NOMO-1 (cell line): ENCODE measurements at regions not wholly inside any gene's neighbourhood (a gene's known extent, or its start where the extent isn't known, plus 50 kb on each side); places are given as distances from the start of the nearest gene placed in this dataset.
"Not testable (repeated sequence)": the region's sequence is repeated elsewhere in the genome, so short reads cannot be mapped to it uniquely, and the experiment has no call there.

Experiments
- DNase-seq, 2 experiments: peaks; one replicate each; lab custom pipeline; 2025; ENCODE audit not compliant: unreplicated experiment in 2 of 2; lab: John Stamatoyannopoulos, UW

DNA sequence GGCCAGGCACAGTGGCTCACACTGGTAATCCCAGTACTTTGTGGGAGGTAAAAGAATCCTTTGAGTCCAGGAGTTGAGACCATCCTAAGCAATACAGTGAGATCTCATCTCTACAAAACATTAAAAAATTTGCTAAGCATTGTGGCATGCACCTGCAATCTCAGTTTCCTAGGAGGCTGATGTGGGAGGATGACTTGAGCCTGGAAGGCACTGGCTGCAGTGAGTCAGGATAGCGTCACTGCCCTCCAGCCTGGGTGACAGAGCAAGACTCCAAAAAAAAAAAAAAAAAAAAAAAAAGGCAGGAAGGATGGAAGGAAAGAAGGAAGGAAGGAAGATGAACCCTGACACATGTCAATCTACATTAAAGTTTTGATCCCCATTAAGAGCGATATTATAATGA lies 1452.2 kb upstream of the ACO1 start:
- DNase-seq: no peak

DNA sequence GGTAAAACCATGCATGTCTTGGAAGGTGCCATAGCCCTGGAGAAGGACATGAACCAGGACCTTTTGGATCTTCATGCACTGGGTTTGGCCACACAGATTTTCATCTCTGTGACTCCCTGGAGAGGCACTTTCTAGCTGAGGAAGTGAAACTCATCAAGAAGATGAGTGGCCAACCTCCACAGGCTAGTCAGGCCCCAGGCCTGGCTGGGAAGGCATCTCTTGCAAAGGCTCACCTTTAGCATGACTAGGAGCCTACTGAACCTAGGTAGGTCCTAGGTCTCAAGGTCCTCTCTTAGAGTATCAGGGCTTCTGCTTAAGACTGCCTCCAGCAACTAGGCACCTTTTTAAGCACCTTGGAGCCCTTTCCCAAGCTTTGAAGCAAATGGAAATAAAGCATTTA lies 1448.7 kb upstream of the ACO1 start:
- DNase-seq: no peak

DNA sequence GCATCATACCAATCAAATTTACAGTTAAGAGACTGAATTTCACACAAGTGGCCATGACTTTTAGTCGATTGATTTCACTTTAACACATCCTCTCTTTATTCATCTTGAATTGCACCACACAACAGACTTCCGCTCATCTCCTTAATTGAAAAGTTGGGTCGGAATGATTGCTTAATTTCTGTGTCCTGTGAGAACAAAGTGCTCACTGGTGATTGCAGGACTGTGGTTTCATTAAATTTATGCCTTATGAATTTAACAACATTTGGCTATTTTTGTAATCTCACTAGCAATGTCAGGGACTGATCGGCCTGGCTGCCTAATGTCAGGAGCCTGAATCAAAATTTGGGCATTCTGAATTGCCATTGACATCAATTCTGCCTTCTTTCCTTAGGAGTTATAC lies 1447.3 kb upstream of the ACO1 start:
- no peak for DNase-seq

DNA sequence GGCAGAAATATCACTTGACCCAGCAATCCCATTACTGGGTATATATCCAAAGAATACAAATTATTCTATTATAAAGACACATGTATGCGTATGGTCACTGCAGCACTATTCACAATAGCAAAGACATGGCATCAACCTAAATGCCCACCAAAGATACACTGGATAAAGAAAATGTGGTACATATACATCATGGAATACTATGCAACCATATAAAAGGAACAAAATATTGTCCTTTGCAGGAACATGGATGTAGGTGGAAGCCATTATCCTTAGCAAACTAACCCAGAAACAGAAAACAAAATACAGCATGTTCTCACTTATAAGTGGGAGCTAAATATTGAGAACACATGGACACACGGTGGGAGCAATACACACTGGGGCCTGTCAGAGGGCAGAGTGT lies 1441.6 kb upstream of the ACO1 start:
- DNase-seq: not testable (repeated sequence)

DNA sequence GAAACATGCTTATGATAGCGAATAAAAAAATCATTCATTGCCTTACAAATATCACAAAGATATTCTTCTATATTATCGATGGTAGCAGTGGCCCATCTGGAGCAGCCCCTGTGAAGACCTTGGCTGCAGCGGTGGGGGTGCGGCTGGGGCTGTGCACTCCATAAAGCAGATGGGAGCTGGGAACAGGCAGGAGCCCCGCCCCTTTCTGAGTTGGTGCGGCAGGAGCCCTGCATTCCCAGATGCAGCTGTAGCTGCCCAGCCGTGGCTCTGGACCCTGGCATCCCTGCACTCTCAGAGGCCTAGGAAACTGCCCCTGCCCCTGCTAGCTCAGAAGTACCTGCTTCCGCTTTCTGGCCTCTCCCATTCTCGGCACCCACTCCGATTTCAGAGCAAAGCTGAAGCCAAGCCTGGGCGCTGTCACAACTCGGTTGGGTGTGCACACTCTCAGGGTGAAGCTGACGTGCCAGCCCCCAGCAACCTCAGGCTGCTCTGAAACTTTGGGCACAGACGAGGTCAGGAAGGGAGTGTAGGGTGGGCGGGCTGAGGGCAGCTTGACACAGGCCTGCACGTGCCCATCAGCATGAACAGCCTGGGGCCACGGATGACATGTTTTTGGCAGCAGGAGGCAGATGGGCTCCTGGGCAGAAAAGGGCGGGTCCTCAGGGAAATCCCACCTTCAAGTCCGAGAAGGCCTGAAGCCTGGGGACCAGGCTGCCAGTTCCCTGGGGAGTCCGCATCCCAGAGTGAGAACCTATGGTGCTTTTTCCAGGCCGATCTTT lies 1440.8 kb upstream of the ACO1 start:
- DNase-seq: no peak

DNA sequence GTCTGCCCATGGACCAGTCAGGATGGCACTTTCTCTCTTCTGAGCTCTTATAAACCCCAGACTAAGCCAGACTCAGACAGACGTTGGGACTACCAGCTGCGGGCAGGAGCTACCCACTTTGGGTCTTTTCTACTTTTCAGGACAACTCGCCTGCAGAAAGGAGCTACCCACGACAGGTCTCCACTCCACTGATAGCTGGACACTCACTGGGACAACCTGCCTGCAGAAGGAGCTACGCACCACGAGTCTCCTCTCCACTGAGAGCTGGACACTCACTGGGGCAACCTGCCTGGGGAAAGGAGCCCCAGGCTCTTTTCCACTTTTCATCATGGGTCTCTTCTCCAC lies 1440.2 kb upstream of the ACO1 start:
- no peak for DNase-seq

DNA sequence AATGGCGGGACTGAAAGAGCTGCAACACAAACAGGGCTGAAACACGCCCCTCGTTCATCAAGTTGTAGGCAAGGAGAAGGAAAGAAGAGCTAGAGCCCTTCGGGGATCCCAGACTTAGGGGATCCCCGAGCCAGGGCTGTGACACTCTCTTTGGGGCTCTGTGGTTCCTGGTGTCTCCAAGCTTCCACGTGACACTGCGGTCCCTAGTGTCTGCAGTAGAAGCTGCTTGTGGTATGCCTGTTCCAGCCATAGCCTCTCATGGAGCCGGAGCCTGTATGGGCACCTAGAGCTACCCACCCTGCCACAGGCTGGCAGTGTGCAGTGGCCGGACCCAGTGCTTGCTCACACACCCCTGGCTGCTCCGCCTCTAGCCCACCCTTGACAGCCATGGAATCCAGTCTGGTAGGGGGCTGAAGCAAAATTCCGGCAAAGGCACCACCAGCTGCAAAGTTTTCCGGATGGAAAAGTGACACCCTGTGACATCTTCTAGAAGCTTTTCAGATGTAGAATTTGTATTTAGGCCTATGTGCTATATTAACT lies 1439.6 kb upstream of the ACO1 start:
- DNase-seq: no peak

DNA sequence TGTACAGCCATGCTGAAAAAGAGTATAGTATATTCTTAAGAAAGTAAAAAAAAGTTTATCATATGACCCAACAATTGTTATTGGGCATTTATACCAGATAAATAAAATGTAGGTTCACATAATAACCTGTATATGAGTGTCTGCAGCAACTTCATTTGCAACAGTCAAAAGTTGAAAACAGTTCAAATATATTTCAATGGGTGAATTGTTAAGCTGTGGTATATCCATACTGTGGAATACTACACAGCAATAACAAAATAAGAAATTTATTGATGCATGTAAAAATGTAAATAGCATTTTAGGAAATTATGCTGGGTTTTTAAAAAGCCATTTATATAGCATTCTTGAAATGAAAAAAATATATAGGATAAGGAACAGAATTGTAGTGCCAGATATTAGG lies 1420.1 kb upstream of the ACO1 start:
- DNase-seq: no peak

DNA sequence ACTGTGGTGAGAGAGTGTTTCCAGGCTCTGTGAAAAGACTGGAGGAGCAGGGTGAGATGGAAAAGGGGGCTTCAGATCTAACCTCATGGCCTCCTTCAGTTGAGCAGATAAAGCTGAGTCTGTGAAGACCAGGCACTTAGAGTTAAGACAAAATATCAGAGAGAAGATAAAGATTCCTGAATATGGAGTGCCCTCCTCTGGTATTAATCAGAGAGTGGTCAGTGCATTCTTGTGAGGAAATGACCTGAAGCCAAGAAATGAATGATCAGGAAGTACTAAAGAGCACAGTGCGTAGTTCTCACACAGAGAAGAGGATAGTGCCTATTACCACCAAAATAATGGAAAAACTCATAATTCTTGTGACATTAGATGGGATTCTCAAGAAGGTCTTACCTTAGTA lies 1417.0 kb upstream of the ACO1 start:
- no peak for DNase-seq

DNA sequence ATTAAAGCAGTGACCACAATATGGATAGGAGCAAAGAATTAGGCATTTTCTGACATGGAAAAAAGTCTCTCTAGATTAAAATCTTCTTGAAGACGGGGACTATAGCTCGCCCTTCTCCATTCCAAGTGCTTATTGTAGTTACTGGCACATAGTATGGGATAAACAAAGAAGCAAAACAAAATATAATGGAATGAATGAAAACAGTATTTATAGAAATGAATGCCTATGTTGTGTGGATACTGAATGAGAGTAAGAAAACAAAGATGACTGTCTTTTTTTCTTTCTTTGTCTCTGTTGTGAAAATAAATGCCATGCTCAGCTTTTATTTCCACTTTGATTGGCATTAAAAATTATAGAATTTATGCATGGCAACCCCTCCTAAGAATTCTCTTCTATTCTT lies 1414.3 kb upstream of the ACO1 start:
- no peak for DNase-seq

DNA sequence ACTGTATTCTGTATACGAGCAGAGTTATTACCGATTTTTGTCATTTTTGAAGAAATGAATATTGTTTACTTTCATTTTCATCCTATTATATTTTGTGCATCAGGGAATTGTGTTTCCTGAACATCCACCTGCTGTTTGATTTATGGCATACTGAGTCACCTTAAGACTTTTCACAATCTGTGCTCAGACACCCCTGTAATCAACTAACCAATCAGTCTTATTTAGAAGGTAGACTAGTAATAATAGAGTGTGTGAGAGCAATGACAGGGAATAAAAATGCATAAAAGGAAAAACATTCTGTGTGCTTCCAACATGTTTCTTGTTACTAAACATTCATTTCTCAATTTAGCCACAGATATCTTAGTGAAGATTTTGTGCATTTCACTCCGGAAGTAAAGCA lies 1413.6 kb upstream of the ACO1 start:
- no peak for DNase-seq

DNA sequence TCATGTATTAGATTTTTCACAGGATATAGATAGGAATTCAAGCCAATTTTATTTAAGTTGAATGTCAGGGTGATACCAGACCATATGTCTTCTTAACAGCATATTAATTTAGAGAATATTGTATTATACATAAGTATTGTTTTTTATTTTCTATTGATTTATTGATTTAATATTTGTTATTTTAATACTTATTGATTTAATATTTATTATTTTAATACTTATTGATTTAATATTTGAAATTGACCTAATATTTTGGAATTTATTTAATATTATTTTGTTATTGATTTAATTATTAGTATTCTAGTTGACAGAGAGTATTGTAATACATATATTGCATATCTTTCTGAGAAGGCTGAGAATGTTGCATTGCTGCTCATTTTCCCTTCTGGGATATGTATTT lies 1411.8 kb upstream of the ACO1 start:
- DNase-seq: no peak

DNA sequence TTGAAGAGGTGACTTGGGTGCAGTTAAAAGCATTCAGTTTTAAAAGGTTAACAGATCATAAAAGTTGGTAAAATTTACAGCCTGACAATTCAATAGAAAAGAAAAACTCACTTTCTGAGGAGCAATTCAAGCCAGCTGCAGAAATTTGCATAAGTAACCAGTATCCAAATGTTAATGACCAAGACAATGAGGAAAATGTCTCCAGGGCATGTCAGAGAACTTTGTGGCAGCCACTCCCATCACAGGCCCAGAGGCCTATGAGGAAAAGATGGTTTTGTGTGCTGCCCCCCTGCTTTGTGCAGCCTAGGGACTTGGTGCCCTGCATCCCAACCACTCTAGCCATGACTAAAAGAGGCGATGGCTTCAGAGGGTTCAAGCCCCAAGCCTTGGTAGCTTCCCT lies 1406.5 kb upstream of the ACO1 start:
- DNase-seq: no peak

DNA sequence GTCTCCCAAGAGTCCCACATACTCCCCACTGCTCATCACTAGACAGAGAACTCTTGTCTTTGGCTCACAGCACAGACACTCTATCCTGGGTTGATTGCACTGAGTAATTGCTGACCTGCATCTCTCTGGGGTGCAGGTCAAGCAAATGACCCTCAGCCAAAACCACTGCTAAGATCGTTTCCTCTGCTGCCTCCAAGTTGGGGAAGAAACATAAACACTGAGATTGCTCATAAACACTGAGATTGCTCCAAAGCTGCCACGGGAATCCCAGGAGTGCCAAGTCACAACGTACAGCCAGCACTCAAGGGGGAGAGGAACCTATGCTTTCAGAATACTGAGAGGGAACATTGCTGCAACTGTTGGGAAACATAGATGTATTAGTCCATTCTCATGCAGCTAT lies 1402.1 kb upstream of the ACO1 start:
- no peak for DNase-seq

DNA sequence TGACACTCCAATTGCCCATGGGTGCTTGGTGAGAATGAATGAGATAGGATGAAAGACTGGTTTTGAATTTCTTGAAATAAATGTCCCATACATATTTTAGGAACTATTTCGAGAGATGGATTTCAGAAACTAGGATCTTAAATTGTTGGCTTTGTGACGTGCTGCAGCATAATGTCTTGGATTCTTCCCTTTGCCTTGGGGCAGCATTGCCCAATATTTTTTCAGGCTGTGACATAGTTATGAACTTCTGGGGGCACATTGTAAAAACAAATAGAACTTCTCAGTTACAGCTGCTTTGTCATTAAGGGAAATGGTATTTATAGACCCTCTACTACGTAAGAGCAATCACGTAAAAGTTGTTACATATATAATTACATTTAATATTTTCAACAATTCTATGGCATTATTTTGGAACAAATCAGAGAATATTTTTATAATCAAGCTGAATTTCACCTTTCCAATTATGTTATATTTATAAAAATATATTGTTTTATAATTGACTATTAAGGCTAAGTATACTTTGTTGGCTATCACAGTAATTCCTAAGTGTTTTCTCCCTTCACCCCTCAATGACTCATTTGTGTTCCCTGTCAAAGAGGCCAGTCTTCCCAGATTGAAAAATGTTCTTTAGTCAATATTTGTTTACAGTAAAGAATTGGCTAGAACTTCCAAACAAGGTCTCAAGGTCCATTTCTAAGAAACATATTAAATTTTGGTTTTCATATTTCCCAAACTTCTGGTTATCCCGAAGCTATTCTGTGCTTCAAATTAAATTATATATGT lies 1388.3 kb upstream of the ACO1 start:
- no peak for DNase-seq

DNA sequence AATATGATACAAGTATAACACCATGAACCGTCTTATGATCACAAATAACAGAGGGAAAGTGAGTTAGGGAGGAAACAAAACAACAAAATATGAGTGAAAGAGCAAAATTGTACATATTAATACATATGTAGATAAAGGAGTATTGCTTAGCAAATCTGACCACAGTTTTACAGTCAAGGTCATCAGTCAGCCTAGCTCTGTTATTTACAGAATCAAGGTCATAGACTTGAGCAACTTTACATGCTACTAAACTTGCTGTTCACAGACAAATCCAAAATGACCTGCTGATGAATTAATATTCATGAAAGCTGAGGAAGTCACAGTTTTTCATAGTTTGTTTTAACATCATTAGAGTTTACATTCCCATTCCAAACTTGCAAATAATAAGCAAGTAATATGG lies 1387.7 kb upstream of the ACO1 start:
- no peak for DNase-seq

DNA sequence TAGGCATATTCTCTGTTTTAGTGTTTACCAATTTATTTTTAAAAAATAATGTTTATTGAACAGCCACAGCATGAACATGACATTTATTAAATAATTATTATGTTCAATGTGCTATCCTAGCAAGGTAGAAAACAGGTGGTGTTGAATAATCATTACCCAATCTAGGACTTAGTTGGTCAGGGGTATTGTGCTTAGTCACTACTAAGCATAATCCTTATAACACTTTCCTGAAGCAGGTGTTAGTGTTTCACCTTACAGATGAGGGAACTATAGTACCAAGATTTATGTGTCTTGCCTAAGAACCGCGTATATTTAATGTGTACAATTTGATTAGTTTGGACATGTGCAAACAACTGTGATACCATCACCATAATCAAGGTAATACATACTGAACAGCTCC lies 1387.2 kb upstream of the ACO1 start:
- DNase-seq: no peak

DNA sequence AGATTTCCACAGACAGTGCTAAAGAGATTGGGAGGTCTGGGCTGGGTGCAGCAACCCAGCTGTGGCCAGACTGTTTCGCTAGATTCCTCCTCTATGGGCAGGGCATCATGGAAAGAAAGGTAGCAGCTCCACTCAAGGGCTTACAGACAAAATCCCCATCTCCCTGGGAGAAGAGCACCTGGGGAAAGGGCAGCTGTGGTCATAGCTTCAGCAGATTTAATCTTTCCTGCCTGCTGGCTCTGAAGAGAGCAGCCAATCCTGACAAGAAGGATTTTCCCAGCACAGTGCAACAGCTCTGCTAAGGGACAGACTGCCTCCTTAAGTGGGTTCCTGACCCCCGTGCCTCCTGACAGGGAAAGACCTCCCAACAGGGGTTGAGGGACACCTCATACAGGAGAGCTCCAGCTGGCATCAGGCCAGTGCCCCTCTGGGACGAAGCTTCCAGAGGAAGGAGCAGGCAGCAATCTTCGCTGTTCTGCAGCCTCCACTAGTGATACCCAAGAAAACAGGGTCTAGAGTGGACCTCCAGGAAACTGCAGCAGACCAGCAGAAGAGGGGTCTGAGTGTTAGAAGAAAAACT lies 1379.3 kb upstream of the ACO1 start:
- DNase-seq: no peak

DNA sequence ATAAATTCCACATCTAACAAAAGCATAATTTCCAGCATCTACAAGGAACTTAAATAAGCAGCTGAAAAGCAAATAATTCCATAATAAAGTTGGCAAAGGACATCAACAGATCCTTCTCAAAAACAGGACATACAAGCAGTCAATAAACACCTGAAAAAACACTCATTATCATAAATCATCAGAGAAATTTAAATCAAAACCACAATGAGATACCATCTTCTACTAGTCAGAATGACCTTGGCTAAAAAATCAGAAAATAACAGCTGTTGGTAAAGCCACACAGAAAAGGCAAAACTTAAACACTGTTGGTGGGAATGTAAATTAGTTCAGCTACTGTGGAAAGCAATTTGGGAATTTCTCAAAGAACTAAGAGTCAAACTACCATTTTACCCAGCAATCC lies 1371.1 kb upstream of the ACO1 start:
- no peak for DNase-seq

DNA sequence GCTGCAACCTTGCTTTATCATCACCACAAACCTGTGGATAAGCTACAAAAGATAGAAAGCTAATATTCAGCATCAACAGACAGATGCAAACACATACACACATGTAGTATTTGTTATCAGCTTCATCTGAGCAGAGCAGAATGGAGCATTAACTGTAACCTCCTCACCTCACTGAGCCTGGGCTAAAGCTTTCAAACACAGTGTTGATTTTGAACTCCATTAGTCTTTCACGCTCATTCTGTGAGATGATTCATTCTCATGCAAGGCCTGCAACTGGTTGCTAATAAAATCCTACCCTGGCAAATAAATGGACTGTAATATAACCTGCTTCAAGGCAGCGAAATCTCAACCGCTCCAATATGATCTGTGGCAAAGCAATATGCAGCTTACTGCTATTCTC lies 1360.6 kb upstream of the ACO1 start:
- DNase-seq: no peak

DNA sequence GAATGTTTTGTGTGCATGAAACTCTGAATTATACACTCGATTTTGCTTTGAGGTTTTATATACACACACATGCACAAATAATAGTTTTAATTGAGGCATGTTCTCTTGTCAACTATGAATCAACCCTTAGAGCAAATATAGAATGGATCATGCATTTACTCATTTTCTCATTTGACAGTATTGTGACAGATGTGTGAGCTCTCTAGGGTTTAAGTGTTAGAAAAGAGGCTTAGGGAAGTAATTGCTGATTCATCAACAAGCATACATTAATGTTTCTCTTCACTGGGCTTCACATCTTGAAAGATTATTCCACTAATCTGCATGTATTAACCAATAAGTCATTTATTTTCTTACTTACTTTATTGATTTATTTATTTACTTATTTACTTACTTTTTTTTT lies 1356.8 kb upstream of the ACO1 start:
- no peak for DNase-seq

DNA sequence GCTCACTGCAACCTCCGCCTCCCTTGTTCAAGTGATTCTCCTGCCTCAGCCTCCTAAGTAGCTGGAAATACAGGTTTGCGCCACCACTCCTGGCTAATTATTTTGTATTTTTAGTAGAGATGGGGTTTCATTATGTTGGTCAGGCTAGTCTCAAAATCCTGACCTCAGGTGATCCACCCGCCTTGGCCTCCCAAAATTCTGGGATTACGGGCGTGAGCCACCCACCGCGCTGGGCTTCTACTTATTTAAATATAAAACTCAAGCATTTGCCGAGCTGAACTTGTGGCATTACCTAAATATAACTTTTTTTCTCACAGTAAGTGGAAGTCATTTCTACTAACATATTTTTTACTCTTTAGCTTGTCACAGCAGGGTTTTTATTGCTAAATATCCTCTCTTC lies 1356.3 kb upstream of the ACO1 start:
- DNase-seq: no peak
